Cerebellar cortex (tissue), 1 donor: ENCODE measurements at regions not wholly inside any gene's neighbourhood (a gene's known extent, or its start where the extent isn't known, plus 50 kb on each side); places are given as distances from the start of the nearest gene placed in this dataset.

ENCODE experiments used
- DNase-seq: peaks from one replicate; pipeline ENCODE4 v3.0.0-alpha.2; 2015; ENCODE audit warnings: low spot score

GRCh38 chr11:11077898-11078297 is 220.0 kb upstream of the ZBED5 start:
- DNase-seq, result no peak

- DNase-seq, result no peak
These were observed 219.0 kb upstream of the ZBED5 start for GRCh38 chr11:11076879-11077278.

- DNase-seq, result no peak
These were observed 218.4 kb upstream of the ZBED5 start for GRCh38 chr11:11076276-11076675.

- DNase-seq, result no peak
These were observed 217.8 kb upstream of the ZBED5 start for GRCh38 chr11:11075515-11076171.

- DNase-seq, result peak; percentile 57
These were observed 217.0 kb upstream of the ZBED5 start for GRCh38 chr11:11074686-11075335.

GRCh38 chr11:11073996-11074395 is 216.1 kb upstream of the ZBED5 start:
- DNase-seq, result peak; percentile 25

- DNase-seq, result no peak
These were observed 214.2 kb upstream of the ZBED5 start for GRCh38 chr11:11072067-11072466.

GRCh38 chr11:11071486-11071885 is 213.6 kb upstream of the ZBED5 start:
- peak; percentile 51 for DNase-seq

- no peak for DNase-seq
These were observed 213.1 kb upstream of the ZBED5 start for GRCh38 chr11:11070976-11071375.

GRCh38 chr11:11069841-11070835 is 212.3 kb upstream of the ZBED5 start:
- DNase-seq, result no peak

GRCh38 chr11:11068113-11068512 is 210.3 kb upstream of the ZBED5 start:
- DNase-seq, result no peak

- no peak for DNase-seq
These were observed 207.5 kb upstream of the ZBED5 start for GRCh38 chr11:11065396-11065795.

GRCh38 chr11:11057472-11057854 is 199.6 kb upstream of the ZBED5 start:
- DNase-seq, result no peak

GRCh38 chr11:11056749-11057471 is 199.1 kb upstream of the ZBED5 start:
- no peak for DNase-seq

GRCh38 chr11:11056316-11056715 is 198.5 kb upstream of the ZBED5 start:
- no peak for DNase-seq

- no peak for DNase-seq
These were observed 190.2 kb upstream of the ZBED5 start for GRCh38 chr11:11047851-11048610.

GRCh38 chr11:11046781-11047180 is 188.9 kb upstream of the ZBED5 start:
- DNase-seq, result no peak

- DNase-seq, result peak; percentile 89
These were observed 187.5 kb upstream of the ZBED5 start for GRCh38 chr11:11045156-11045930.

- DNase-seq, result peak; percentile 92
These were observed 186.4 kb upstream of the ZBED5 start for GRCh38 chr11:11044137-11044855.

- DNase-seq, result peak; percentile 79
These were observed 185.9 kb upstream of the ZBED5 start for GRCh38 chr11:11043721-11044120.
